NT2/D1 (cell line): ENCODE measurements at regions not wholly inside any gene's neighbourhood (a gene's known extent, or its start where the extent isn't known, plus 50 kb on each side); places are given as distances from the start of the nearest gene placed in this dataset.
"Not testable (repeated sequence)": the region's sequence is repeated elsewhere in the genome, so short reads cannot be mapped to it uniquely, and the experiment has no call there.

Experiments
- DNase-seq: peaks from one replicate; pipeline ENCODE4 v3.0.0-alpha.2; 2011; ENCODE audit warnings: low read depth, low spot score
- H3K27me3 ChIP-seq: 2 replicates; pipeline ENCODE4 v1.6.0; 2011; ENCODE audit warnings: mild to moderate bottlenecking; ENCODE audit not compliant: insufficient read length, insufficient read depth
- H3K36me3 ChIP-seq: 2 replicates; pipeline ENCODE4 v1.6.1; 2011; ENCODE audit warnings: mild to moderate bottlenecking, low read length, mixed read lengths; ENCODE audit not compliant: insufficient read depth, insufficient read length
- H3K4me1 ChIP-seq: 2 replicates; pipeline ENCODE4 v1.5.1; 2011; ENCODE audit not compliant: insufficient read depth, insufficient read length
- H3K4me3 ChIP-seq: 2 replicates; pipeline ENCODE4 v1.5.1; 2011; ENCODE audit warnings: low read depth; ENCODE audit not compliant: insufficient read length
- H3K9ac ChIP-seq: 2 replicates; pipeline ENCODE4 v1.6.0; 2011; ENCODE audit warnings: low read depth; ENCODE audit not compliant: insufficient read length
- H3K9me3 ChIP-seq: 2 replicates; pipeline ENCODE4 v1.5.1; 2011; ENCODE audit warnings: mild to moderate bottlenecking, low read length; ENCODE audit not compliant: insufficient read depth
- SUZ12 ChIP-seq: IDR thresholded peaks from 2 replicates; pipeline ENCODE4 v1.6.1; 2011; ENCODE audit not compliant: insufficient read length, insufficient read depth; ENCODE audit errors: extremely low read depth
- YY1 ChIP-seq: IDR thresholded peaks from 2 replicates; pipeline ENCODE4 v1.6.1; 2011; ENCODE audit not compliant: insufficient read length, insufficient read depth
- ZNF274 ChIP-seq: IDR thresholded peaks from 2 replicates; pipeline ENCODE4 v1.6.1; 2011; ENCODE audit warnings: mild to moderate bottlenecking, low read depth, low read length

DNA sequence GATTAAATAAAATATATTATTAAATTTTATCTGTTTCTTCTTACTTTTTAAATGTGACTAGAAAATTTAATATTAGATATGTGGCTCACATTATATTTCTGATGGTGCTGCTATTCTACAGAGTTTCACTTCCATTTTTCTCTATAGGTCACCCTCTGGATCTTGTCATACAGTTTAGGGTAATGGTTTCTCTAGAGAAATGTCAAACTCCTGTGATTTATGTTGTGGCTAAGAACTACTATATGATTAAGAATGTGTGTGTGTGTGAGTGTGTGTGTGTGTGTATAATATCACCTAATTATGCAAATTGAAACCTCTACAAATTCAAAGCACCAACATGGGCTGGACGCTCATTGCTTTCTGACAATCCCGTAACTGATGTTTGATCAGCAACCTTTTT lies 325.9 kb downstream of the ADAMTS20 start:
- Histone ChIP-seq H3K4me3 (no peak overlapping the region), H3K4me1 (no peaks in the 10 kb centered on the region), H3K27me3 (no peaks in the 10 kb centered on the region), H3K36me3 (no peaks in the 10 kb centered on the region), H3K9me3 (peaks cover 12% of the 10 kb centered on the region; the same call in 1 of the 2 replicates), H3K9ac (no peak overlapping the region)
- DNase-seq = no peak
- no peak for TF ChIP-seq ZNF274
- TF ChIP-seq SUZ12 = no peak
- TF ChIP-seq YY1 = no peak

DNA sequence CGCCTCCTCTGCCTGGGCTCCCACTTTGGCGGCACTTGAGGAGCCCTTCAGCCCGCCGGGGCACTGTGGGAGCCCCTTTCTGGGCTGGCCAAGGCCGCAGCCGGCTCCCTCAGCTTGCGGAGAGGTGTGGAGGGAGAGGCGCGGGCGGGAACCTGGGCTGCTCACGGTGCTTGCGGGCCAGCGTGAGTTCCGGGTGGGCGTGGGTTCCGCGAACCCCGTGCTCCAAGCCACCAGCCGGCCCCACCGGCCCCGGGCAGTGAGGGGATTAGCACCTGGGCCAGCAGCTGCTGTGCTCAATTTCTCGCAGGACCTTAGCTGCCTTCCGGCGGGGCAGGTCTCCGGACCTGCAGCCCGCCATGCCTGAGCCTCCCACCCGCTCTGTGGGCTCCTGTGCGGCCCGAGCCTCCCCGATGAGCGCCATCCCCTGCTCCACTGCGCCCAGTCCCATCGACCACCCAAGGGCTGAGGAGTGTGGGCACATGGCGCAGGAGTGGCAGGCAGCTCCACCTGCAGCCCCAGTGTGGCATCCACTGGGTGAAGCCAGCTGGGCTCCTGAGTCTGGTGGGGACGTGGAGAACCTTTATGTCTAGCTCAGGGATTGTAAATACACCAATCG lies 327.7 kb downstream of the ADAMTS20 start:
- DNase-seq, H3K36me3 ChIP-seq, H3K4me3 ChIP-seq, H3K4me1 ChIP-seq, H3K9ac ChIP-seq, H3K27me3 ChIP-seq: not testable (repeated sequence)
- H3K9me3 ChIP-seq = peaks cover 12% of the 10 kb centered on the region; the same call in 1 of the 2 replicates

DNA sequence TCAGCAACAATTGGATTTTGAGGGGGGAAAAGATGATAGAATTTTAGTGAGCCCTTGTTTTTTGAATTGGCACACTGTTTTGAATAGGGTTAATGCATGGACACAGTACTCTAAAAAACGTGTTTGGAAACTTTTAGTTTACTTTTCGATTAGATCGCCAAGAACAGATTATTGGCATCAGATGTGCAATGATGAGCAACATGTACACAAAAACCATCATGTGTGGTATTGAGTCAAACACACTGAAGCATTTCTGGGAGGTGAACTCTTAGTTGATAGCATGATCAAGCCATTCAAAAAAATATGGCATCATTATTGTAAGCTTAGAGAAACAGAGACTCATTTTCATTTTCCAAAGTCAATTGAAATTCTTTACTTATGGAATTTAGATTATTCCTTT lies 329.2 kb downstream of the ADAMTS20 start:
- no peaks in the 10 kb centered on the region for H3K36me3 ChIP-seq
- no peak for DNase-seq
- H3K4me1 ChIP-seq = no peaks in the 10 kb centered on the region
- H3K9ac ChIP-seq = no peak overlapping the region
- H3K27me3 ChIP-seq = no peaks in the 10 kb centered on the region
- H3K4me3 ChIP-seq = no peak overlapping the region
- peaks cover 12% of the 10 kb centered on the region; the same call in 1 of the 2 replicates for H3K9me3 ChIP-seq
- TF ChIP-seq YY1 (no peak), ZNF274 (no peak), SUZ12 (no peak)

- Histone ChIP-seq H3K9me3 (peaks cover 12% of the 10 kb centered on the region; the same call in 1 of the 2 replicates), H3K4me1 (no peaks in the 10 kb centered on the region), H3K9ac (no peak overlapping the region), H3K27me3 (no peaks in the 10 kb centered on the region), H3K4me3 (no peak overlapping the region), H3K36me3 (no peaks in the 10 kb centered on the region)
- DNase-seq = no peak
- TF ChIP-seq YY1 (no peak), SUZ12 (no peak), ZNF274 (no peak)
Observed at GRCh38 chr12:43221216-43221615, 330.8 kb downstream of the ADAMTS20 start.

DNA sequence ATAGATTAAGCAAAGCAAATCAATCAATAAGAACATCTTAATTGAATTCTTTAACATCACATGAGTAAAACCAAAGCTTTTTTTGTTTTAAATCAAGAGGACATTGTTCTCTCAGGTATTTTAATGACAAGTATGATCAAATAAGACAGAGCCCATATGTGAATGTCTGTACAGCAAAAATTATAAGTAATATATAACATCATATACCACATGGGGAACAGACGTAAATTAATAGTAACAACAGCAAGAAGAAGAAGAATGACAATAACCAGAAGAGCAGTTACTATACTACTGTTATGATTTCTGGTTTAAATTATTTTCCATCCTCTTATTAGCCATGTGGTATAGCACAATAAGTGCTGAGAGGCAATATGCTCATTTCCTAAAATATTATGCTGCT lies 335.5 kb downstream of the ADAMTS20 start:
- TF ChIP-seq SUZ12 (no peak), YY1 (no peak), ZNF274 (no peak)
- Histone ChIP-seq H3K4me3 (no peak overlapping the region), H3K36me3 (no peaks in the 10 kb centered on the region), H3K4me1 (no peaks in the 10 kb centered on the region), H3K27me3 (no peaks in the 10 kb centered on the region), H3K9me3 (no peaks in the 10 kb centered on the region), H3K9ac (no peak overlapping the region)
- DNase-seq = no peak

DNA sequence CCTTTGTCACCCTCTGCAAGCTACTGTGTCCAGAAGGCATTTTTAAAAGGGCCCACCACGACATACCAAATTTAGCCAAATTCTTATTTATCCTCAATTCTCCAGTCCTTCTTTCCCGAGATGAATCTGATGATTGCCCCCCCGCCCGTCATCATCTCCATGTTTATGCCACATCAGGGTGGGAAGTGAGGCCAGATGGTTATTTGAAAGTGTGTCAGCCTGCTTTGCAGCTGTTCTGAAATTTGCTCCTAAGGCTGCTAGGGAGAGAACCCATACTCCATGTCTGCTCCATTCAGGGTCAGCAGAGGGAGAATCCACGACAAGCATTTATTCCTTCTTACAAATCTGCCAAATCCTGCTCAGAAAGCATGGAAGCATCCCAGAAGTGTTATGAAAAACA lies 337.8 kb downstream of the ADAMTS20 start:
- no peaks in the 10 kb centered on the region for H3K4me1 ChIP-seq
- TF ChIP-seq ZNF274 (no peak), YY1 (no peak), SUZ12 (no peak)
- no peaks in the 10 kb centered on the region for H3K27me3 ChIP-seq
- no peaks in the 10 kb centered on the region for H3K9me3 ChIP-seq
- no peaks in the 10 kb centered on the region for H3K36me3 ChIP-seq
- DNase-seq = no peak
- no peak overlapping the region for H3K4me3 ChIP-seq
- no peak overlapping the region for H3K9ac ChIP-seq

- Histone ChIP-seq H3K27me3 (no peaks in the 10 kb centered on the region), H3K36me3 (no peaks in the 10 kb centered on the region), H3K4me3 (no peak overlapping the region), H3K9me3 (no peaks in the 10 kb centered on the region), H3K9ac (no peak overlapping the region), H3K4me1 (no peaks in the 10 kb centered on the region)
- no peak for TF ChIP-seq YY1
- no peak for TF ChIP-seq ZNF274
- no peak for TF ChIP-seq SUZ12
- DNase-seq = no peak
Observed at GRCh38 chr12:43213608-43214007, 338.4 kb downstream of the ADAMTS20 start.
